HepG2 (cell line): ENCODE measurements at regions not wholly inside any gene's neighbourhood (a gene's known extent, or its start where the extent isn't known, plus 50 kb on each side); places are given as distances from the start of the nearest gene placed in this dataset.

ENCODE experiments used
- ATAC-seq: fragments of 200-7000 bp; cut with Tn5 transposase; 3 replicates; pipeline ENCODE4 v1.9.1; 2020; ENCODE audit warnings: mild to moderate bottlenecking, moderate library complexity
- BruUV-seq: library from RNA; stranded (reverse); fragments of 400-500 nt; replicated peaks from 2 replicates; lab custom pipeline; 2021; lab: Mats Ljungman, UMichigan
- CTCF ChIA-PET: fragments of 300-600 bp; formaldehyde crosslinking; extraction: SDS; loops from one replicate; lab custom pipeline; 2021; ENCODE audit warnings: low total read pairs, inconsistent platforms, low intra/inter-chr PET ratio; lab: Yijun Ruan, JAX
- POLR2A ChIA-PET: fragments of 350-600 bp; sonication (Branson Sonifier 250); formaldehyde crosslinking; loops from one replicate; lab custom pipeline; 2020; ENCODE audit warnings: antibody characterized with exemption, inconsistent platforms; lab: Yijun Ruan, JAX
- DNase-seq: peaks from one replicate; pipeline ENCODE4 v3.0.0-alpha.2; 2015; ENCODE audit warnings: low spot score
- FAIRE-seq: peaks from 3 replicates; lab custom pipeline; 2011; peaks lifted over from hg19 to GRCh38; lab: Jason Lieb, UNC
- H2AFZ ChIP-seq: one replicate; pipeline ENCODE4 v1.6.1; 2011; ENCODE audit warnings: low read length, inconsistent platforms
- H3K27ac ChIP-seq: fragments of 300-600 bp; 3 replicates; pipeline ENCODE4 v1.8.0; 2011; ENCODE audit warnings: mixed run types, mild to moderate bottlenecking, mixed read lengths, low read length, inconsistent platforms; ENCODE audit not compliant: insufficient read depth; ENCODE audit errors: extremely low read length
- H3K27me3 ChIP-seq, 2 experiments: fragments of 200-600 bp in 1 of 2; 2 replicates in 1 of 2; 3 replicates in 1 of 2; pipeline versions ENCODE4 v1.6.0 to v1.8.0; 2011; ENCODE audit warnings: low read length in 2 of 2, mild to moderate bottlenecking in 2 of 2, moderate library complexity in 2 of 2, inconsistent platforms in 1 of 2; ENCODE audit not compliant: insufficient read depth in 2 of 2, control insufficient read depth in 1 of 2
- H3K36me3 ChIP-seq, 2 experiments: fragments of 200-600 bp in 1 of 2; replicated peaks in 1 of 2; 2 replicates in 1 of 2; 3 replicates in 1 of 2; pipeline versions ENCODE4 v1.5.1 to v1.8.0; 2011; ENCODE audit warnings: low read length in 2 of 2, inconsistent platforms in 1 of 2; ENCODE audit not compliant: insufficient read depth in 2 of 2, control insufficient read depth in 1 of 2
- H3K4me1 ChIP-seq: 2 replicates; pipeline ENCODE4 v1.5.1; 2012; ENCODE audit warnings: low read length, inconsistent platforms; ENCODE audit not compliant: insufficient read depth
- H3K4me2 ChIP-seq: 2 replicates; pipeline ENCODE4 v1.6.0; 2011; ENCODE audit warnings: low read depth, low read length, inconsistent platforms
- H3K4me3 ChIP-seq, 3 experiments: fragments of 200-600 bp in 1 of 3; sonication (generic), shearing (Covaris generic) in 1 of 3; replicated peaks in 1 of 3; 2 replicates each; pipeline ENCODE4 v1.5.1; 2011 to 2016; ENCODE audit warnings: low read length in 3 of 3, inconsistent platforms in 2 of 3, low read depth in 2 of 3, mild to moderate bottlenecking in 2 of 3, control low read depth in 1 of 3, mixed read lengths in 1 of 3; ENCODE audit not compliant: insufficient read depth in 1 of 3
- H3K79me2 ChIP-seq: one replicate; pipeline ENCODE4 v1.6.1; 2011; ENCODE audit warnings: low read length, inconsistent platforms; ENCODE audit not compliant: insufficient read depth
- H3K9ac ChIP-seq: 2 replicates; pipeline ENCODE4 v1.6.0; 2011; ENCODE audit warnings: mild to moderate bottlenecking, low read depth, low read length, inconsistent platforms; ENCODE audit not compliant: insufficient read depth
- H3K9me3 ChIP-seq: 2 replicates; pipeline ENCODE4 v1.5.1; 2012; ENCODE audit warnings: mild to moderate bottlenecking, low read length
- H4K20me1 ChIP-seq: 2 replicates; pipeline ENCODE4 v1.6.0; 2011; ENCODE audit warnings: inconsistent platforms, mild to moderate bottlenecking, low read length, moderate library complexity; ENCODE audit not compliant: insufficient read depth
- GMEB2 ChIP-seq: IDR thresholded peaks from 2 replicates; pipeline ENCODE4 v1.6.1; 2016; ENCODE audit warnings: missing biosample characterization, missing genetic modification reagents, low read depth
- GZF1 ChIP-seq: sonication (generic); formaldehyde crosslinking; IDR thresholded peaks from 2 replicates; pipeline ENCODE4 v1.5.1; 2020; ENCODE audit warnings: mild to moderate bottlenecking, missing genetic modification reagents
- HNRNPLL ChIP-seq: fragments of 200-400 bp; formaldehyde crosslinking; IDR thresholded peaks from 2 replicates; pipeline ENCODE4 v1.6.1; 2017; ENCODE audit warnings: mild to moderate bottlenecking, low read depth, low read length; ENCODE audit not compliant: poor library complexity, severe bottlenecking
- KDM2A ChIP-seq: sonication (generic); formaldehyde crosslinking; IDR thresholded peaks from 2 replicates; pipeline ENCODE4 v1.4.0; 2020; ENCODE audit warnings: low read depth, missing genetic modification reagents, borderline replicate concordance
- NFIB ChIP-seq: sonication (generic); formaldehyde crosslinking; IDR thresholded peaks from 2 replicates; pipeline ENCODE4 v1.9.0; 2021; ENCODE audit warnings: missing genetic modification reagents, mild to moderate bottlenecking, borderline replicate concordance
- SP2 ChIP-seq: sonication (generic); formaldehyde crosslinking; IDR thresholded peaks from 2 replicates; pipeline ENCODE4 v1.5.1; 2020; ENCODE audit warnings: mild to moderate bottlenecking, missing genetic modification reagents
- SRSF9 ChIP-seq: fragments of 200-400 bp; formaldehyde crosslinking; IDR thresholded peaks from 2 replicates; pipeline ENCODE4 v1.6.1; 2018; ENCODE audit warnings: borderline replicate concordance, mild to moderate bottlenecking, low read depth, low read length; ENCODE audit not compliant: insufficient read depth, poor library complexity, severe bottlenecking
- TAF15 ChIP-seq: fragments of 200-400 bp; formaldehyde crosslinking; IDR thresholded peaks from one replicate; pipeline ENCODE4 v1.6.1; 2018; ENCODE audit warnings: mild to moderate bottlenecking, low read depth, low read length; ENCODE audit not compliant: poor library complexity, severe bottlenecking
- THAP11 ChIP-seq: IDR thresholded peaks from 2 replicates; pipeline ENCODE4 v1.6.1; 2016; ENCODE audit warnings: missing biosample characterization, missing genetic modification reagents
- ZBTB42 ChIP-seq: sonication (generic); formaldehyde crosslinking; IDR thresholded peaks from 2 replicates; pipeline ENCODE4 v1.5.0; 2020; ENCODE audit warnings: mild to moderate bottlenecking, missing genetic modification reagents
- ZNF672 ChIP-seq: sonication (generic); formaldehyde crosslinking; IDR thresholded peaks from 2 replicates; pipeline ENCODE4 v1.8.1; 2022; ENCODE audit warnings: missing genetic modification reagents
- ZNF781 ChIP-seq: sonication (generic); formaldehyde crosslinking; IDR thresholded peaks from 2 replicates; pipeline ENCODE4 v1.5.1; 2020; ENCODE audit warnings: borderline replicate concordance, mild to moderate bottlenecking, missing genetic modification reagents; ENCODE audit errors: not compliant biosample characterization
- ZSCAN31 ChIP-seq: sonication (generic); formaldehyde crosslinking; IDR thresholded peaks from 2 replicates; pipeline ENCODE4 v1.5.0; 2020; ENCODE audit warnings: low read depth, mild to moderate bottlenecking, missing genetic modification reagents
- WGBS: methylation state at CpG from one replicate; pipeline ENCODE4 v1.1.6; 2017; ENCODE audit warnings: low lambda C conversion rate; 5-methylcytosine and 5-hydroxymethylcytosine counted together
- in situ Hi-C: cut with HindIII; loops from 2 replicates; pipeline ENCODE4 v1.10.0; 2017; ENCODE audit warnings: low pct_unique_long_range_greater_than_20kb; ENCODE audit not compliant: extremely low pct_ligation_motif_present
- intact Hi-C: fragments of 100-400 bp; cut with micrococcal nuclease; formaldehyde crosslinking; loops from one replicate; pipeline ENCODE4 v1.10.0; 2022; ENCODE audit not compliant: unreplicated experiment
- TF ChIP-seq, protein P1 (sequence below): sonication (generic); formaldehyde crosslinking; IDR thresholded peaks from 2 replicates; pipeline ENCODE4 v1.4.0; 2020; ENCODE audit warnings: missing genetic modification reagents
- TF ChIP-seq, protein P2 (sequence below): sonication (generic); formaldehyde crosslinking; conservative IDR thresholded peaks from 2 replicates; pipeline ENCODE4 v1.4.0; 2020; ENCODE audit warnings: missing genetic modification reagents
- TF ChIP-seq, protein P3 (sequence below): sonication (generic); formaldehyde crosslinking; IDR thresholded peaks from 2 replicates; pipeline ENCODE4 v1.5.0; 2020; ENCODE audit warnings: mild to moderate bottlenecking, missing genetic modification reagents
- TF ChIP-seq, protein P4 (sequence below): IDR thresholded peaks from 2 replicates; pipeline ENCODE4 v1.6.1; 2016; ENCODE audit warnings: low read depth, control low read depth

GRCh38 chr3:18211116-18211515 lies 214.0 kb downstream of the SATB1 start:
- TF ChIP-seq SRSF9 (no peak), TAF15 (no peak), ZNF672 (CRISPR knock-in tag) (no peak), ZSCAN31 (CRISPR knock-in tag) (no peak), GZF1 (CRISPR knock-in tag) (no peak), KDM2A (CRISPR knock-in tag) (no peak), SP2 (CRISPR knock-in tag) (no peak), THAP11 (no peak), ZNF781 (CRISPR knock-in tag) (no peak), ZBTB42 (no peak), GMEB2 (CRISPR knock-in tag) (no peak), HNRNPLL (no peak), NFIB (no peak)
- TF ChIP-seq, protein P1, sequence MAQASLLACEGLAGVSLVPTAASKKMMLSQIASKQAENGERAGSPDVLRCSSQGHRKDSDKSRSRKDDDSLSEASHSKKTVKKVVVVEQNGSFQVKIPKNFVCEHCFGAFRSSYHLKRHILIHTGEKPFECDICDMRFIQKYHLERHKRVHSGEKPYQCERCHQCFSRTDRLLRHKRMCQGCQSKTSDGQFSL (CRISPR knock-in tag): no peak
- TF ChIP-seq, protein P2, sequence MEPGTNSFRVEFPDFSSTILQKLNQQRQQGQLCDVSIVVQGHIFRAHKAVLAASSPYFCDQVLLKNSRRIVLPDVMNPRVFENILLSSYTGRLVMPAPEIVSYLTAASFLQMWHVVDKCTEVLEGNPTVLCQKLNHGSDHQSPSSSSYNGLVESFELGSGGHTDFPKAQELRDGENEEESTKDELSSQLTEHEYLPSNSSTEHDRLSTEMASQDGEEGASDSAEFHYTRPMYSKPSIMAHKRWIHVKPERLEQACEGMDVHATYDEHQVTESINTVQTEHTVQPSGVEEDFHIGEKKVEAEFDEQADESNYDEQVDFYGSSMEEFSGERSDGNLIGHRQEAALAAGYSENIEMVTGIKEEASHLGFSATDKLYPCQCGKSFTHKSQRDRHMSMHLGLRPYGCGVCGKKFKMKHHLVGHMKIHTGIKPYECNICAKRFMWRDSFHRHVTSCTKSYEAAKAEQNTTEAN (CRISPR knock-in tag): no peak
- TF ChIP-seq, protein P3, sequence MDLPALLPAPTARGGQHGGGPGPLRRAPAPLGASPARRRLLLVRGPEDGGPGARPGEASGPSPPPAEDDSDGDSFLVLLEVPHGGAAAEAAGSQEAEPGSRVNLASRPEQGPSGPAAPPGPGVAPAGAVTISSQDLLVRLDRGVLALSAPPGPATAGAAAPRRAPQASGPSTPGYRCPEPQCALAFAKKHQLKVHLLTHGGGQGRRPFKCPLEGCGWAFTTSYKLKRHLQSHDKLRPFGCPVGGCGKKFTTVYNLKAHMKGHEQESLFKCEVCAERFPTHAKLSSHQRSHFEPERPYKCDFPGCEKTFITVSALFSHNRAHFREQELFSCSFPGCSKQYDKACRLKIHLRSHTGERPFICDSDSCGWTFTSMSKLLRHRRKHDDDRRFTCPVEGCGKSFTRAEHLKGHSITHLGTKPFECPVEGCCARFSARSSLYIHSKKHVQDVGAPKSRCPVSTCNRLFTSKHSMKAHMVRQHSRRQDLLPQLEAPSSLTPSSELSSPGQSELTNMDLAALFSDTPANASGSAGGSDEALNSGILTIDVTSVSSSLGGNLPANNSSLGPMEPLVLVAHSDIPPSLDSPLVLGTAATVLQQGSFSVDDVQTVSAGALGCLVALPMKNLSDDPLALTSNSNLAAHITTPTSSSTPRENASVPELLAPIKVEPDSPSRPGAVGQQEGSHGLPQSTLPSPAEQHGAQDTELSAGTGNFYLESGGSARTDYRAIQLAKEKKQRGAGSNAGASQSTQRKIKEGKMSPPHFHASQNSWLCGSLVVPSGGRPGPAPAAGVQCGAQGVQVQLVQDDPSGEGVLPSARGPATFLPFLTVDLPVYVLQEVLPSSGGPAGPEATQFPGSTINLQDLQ (CRISPR knock-in tag): no peak
- TF ChIP-seq, protein P4, sequence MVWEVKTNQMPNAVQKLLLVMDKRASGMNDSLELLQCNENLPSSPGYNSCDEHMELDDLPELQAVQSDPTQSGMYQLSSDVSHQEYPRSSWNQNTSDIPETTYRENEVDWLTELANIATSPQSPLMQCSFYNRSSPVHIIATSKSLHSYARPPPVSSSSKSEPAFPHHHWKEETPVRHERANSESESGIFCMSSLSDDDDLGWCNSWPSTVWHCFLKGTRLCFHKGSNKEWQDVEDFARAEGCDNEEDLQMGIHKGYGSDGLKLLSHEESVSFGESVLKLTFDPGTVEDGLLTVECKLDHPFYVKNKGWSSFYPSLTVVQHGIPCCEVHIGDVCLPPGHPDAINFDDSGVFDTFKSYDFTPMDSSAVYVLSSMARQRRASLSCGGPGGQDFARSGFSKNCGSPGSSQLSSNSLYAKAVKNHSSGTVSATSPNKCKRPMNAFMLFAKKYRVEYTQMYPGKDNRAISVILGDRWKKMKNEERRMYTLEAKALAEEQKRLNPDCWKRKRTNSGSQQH (CRISPR knock-in tag): no peak
- H3K9ac ChIP-seq: no peak overlapping the region
- no peak overlapping the region for H3K27ac ChIP-seq
- BruUV-seq: no TSS peak
- ATAC-seq (no peak), FAIRE-seq (no peak), DNase-seq (no peak)
- H3K79me2 ChIP-seq: no peaks in the 10 kb centered on the region
- H3K4me1 ChIP-seq: no peaks in the 10 kb centered on the region
- CTCF ChIA-PET: no interaction called here
- H3K4me3 ChIP-seq: no peak overlapping the region
- H3K4me2 ChIP-seq: no peak overlapping the region
- no peak overlapping the region for H2AFZ ChIP-seq
- 0% methylated on average over 1 of the region's 1 CpG for WGBS
- POLR2A ChIA-PET: no interaction called here
- no peaks in the 10 kb centered on the region; a peak in 1 of 5 replicates for H3K27me3 ChIP-seq
- no peaks in the 10 kb centered on the region for H3K9me3 ChIP-seq
- no peaks in the 10 kb centered on the region for H4K20me1 ChIP-seq
- intact Hi-C loops (no loop called here), in situ Hi-C loops (no loop called here)
- no peaks in the 10 kb centered on the region for H3K36me3 ChIP-seq
